ENCODE measurements at regions not wholly inside any gene's neighbourhood (a gene's known extent, or its start where the extent isn't known, plus 50 kb on each side); places are given as distances from the start of the nearest gene placed in this dataset.

- TF ChIP-seq CTCF (IDR thresholded peaks at IDR 0.05) = no peak
- TF ChIP-seq POLR2A (IDR thresholded peaks at IDR 0.05) = no peak
Observed at GRCh38 chr7:68547799-68548198, 1050.5 kb upstream of the AUTS2 start.
